GM19023 (cell line): ENCODE measurements at regions not wholly inside any gene's neighbourhood (a gene's known extent, or its start where the extent isn't known, plus 50 kb on each side); places are given as distances from the start of the nearest gene placed in this dataset.
"Not testable (repeated sequence)": the region's sequence is repeated elsewhere in the genome, so short reads cannot be mapped to it uniquely, and the experiment has no call there.

Source experiments
- ATAC-seq: cut with Tn5 transposase; IDR thresholded peaks from one replicate; pipeline ENCODE4 v1.9.1; 2021; ENCODE audit warnings: mild to moderate bottlenecking, moderate library complexity; ENCODE audit not compliant: unreplicated experiment

- ATAC-seq, result not testable (repeated sequence)
Observed at GRCh38 chr18:53821141-53821540, 403.3 kb downstream of the MBD2 start.

- no peak for ATAC-seq
Observed at GRCh38 chr18:53819671-53820070, 404.8 kb downstream of the MBD2 start.

- no peak for ATAC-seq
Observed at GRCh38 chr18:53819174-53819573, 405.3 kb downstream of the MBD2 start.

DNA sequence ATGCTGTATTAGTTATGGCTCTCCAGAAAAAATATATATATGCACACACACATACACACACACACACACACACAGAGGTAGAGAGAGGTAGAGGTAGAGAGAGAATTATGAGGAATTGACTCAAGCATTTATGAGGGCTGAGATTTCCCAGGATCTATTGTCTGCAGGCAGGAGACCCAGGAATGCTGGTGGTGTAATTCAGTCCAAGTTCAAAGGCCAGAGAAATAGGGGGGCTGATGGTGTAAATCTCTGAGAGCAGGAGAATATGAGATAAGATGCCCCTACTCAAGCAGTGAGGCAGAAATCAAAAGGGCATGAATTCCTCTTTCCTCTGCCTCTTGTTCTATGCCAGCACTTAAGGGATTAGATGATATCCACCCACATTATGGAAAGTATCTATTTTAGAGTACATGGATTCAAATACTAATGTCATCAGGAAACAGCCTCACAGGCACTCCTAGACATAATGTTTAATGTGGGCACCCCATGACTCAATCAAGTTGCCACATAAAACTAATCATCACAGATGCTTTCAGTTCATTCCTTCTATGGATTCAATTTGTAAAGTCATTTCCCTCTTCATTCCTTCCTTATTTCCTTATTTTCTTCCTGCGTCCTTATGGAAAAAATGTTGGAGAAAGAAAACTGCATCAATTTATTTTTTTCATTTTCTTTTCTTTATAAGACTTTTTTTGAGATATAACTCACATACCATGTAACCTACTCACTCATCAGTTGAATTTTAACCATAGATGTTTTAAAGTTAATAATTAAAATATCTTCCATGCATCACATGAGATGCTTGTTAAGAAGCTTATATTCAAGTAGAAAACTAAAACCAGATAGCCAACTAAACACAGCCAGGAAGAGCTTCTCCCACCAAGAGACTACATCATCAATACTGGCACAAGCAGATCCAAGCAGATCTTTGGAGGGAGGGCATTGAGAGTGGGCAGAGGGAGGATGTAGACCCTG lies 406.2 kb downstream of the MBD2 start:
- no peak for ATAC-seq

- ATAC-seq, result no peak
Observed at GRCh38 chr18:53800171-53800570, 424.3 kb downstream of the MBD2 start.

DNA sequence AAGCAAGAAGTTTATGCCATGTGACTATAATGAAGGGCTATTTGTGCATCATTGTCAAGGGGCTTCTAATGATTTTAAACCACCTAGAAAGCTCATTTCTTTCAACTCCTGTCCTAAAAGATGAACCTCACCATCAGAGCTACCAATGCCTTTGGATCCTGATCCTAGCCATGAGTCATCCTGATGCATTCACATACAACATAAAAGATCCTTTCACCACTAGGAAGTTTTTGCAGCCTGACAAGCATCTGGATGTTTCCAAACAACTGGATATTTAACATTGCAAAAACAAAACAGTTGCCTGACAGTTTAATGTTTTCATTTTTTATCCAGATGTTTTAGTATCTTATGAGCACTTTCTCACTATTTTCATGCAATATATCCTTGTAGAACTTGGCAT lies 425.3 kb downstream of the MBD2 start:
- no peak for ATAC-seq

- ATAC-seq, result no peak
Observed at GRCh38 chr18:53798516-53798915, 426.0 kb downstream of the MBD2 start.

DNA sequence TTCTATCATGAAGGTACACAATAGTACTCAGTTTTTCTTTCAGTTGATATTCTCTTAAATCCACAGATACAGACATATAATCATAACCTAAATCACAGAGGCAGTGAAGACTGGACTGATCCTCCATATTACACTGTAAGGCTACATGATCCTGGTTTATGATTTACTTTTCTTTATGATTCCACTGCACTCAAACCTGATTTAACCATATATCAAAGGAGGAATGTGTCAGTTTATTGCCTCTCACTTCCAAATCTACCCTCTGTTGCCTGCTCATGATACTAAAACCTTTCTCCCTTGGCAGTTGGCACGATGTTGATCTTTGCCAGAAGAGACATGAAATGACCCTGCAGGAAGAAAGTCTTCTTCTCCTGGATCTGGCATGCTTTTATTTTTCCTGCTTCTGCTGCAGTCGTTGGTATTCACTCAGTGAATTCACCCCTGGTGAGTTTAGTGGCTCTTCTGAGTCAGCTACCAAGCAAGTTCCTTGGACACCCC lies 426.4 kb downstream of the MBD2 start:
- ATAC-seq, result no peak

GRCh38 chr18:53796040-53796729 lies 428.3 kb downstream of the MBD2 start:
- peak; percentile 72 for ATAC-seq

DNA sequence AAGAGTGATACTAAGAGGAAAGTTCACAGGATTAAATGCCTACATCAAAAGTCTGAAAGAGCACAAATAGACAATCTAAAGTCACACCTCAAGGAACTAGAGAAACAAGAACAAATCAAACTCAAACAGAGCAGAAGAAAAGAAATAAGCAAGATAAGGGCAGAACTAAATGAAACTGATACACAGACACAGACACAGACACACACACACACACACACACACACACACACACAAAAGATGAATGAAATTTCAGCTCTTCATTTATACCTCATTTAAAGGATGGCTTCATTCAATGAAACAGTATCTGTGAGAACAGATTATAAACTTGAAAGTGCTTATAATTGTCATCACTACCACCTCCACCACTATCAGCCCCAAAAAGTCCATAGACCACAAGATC lies 428.9 kb downstream of the MBD2 start:
- ATAC-seq, result peak; percentile 17

DNA sequence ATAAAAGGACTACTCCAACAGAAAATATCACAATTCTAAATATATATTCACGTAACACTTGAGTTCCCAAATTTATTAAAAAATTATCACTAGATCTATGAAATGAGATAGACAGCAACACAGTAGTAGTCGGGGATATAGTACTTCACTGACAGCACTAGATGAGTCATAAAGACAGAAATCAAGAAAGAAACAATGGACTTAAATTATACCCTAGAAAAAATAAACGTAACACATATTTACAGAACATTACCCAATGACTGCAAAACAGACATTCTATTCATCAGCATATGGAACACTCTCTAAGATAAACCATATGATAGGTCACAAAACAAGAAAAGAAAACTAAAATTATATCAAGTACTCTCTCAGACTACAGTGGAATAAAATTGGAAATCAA lies 429.4 kb downstream of the MBD2 start:
- no peak for ATAC-seq

- ATAC-seq, result no peak
Observed at GRCh38 chr18:53792762-53793161, 431.7 kb downstream of the MBD2 start.

- ATAC-seq, result no peak
Observed at GRCh38 chr18:53790786-53791185, 433.7 kb downstream of the MBD2 start.

DNA sequence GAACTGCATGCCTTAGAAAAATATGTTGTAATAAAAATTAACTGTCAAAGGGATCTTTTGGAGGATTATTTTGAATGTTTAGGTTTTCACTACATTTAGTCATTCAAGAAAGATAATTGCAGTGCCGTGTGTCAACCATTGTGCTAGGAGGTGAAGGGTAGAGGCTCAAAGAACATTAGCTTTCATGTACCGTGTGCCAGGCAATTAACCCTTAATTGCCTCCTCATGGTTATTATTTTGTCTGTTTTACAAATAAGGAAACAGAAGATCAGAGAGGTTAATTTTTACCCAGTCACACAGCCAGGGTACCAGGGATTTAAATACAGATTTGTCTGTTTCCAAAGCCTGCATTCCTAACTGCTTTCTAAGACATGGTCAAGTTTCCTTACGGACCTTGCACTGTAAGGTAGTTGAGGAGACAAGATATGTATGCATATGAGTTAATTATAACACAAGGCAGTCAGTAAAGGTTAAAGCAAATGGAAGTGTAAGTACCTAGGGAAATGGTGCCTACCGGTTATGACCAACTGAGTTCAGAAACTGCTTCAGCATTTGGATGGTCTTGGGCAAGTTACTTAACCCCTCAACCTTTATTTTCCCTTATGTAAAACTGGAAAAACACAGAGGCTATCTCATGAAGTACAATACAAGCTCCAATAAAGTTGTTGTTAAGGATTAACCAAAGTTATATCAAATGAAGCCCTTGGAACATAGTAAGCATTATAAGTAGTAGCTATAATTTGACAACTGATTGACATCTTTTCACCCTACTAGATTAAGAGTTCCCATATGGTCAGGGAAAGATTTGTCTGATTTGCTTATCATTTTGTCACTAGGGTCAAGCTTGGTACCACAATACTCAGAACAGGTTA lies 434.9 kb downstream of the MBD2 start:
- no peak for ATAC-seq

GRCh38 chr18:53785811-53786210 lies 438.7 kb downstream of the MBD2 start:
- ATAC-seq, result no peak

DNA sequence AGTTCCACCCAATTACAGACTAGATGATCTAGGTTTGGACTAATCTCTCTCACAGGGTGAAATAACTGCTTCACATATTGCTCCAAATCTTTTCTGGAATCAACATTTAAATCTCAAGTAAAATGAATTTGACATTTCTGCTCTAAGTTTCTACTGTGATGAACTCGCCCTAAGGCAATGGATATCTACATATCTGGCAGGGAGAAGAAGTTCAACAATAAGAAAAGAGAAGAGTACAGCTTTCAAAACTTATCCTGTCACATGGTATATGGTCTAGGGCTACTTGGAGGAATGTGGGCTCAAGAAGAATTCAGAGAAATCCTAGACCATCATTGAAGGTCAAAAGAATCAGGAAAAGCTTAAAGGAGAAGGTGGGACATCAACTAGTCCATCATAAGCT lies 440.2 kb downstream of the MBD2 start:
- ATAC-seq, result no peak

DNA sequence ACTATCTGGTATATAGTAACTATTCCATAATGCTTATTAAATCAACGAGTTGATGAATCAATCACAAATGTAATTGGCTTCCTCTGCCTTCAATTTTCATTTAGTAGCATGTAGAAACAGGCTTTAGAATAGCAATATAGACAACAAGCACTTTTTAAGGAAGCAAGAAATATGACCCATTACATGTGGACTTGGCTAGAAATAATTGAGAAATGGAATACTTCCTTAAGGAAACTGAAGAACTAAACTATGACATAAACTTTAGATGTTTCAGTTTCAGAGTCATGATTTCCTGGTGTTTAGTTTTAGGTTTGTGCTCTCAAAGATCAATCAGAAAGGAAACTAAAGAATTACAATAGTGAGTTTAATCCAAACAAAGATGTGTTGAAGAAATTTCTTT lies 443.8 kb downstream of the MBD2 start:
- no peak for ATAC-seq

GRCh38 chr18:53772293-53772692 lies 452.2 kb downstream of the MBD2 start:
- ATAC-seq, result no peak

- ATAC-seq, result no peak
Observed at GRCh38 chr18:53771664-53772063, 452.8 kb downstream of the MBD2 start.

DNA sequence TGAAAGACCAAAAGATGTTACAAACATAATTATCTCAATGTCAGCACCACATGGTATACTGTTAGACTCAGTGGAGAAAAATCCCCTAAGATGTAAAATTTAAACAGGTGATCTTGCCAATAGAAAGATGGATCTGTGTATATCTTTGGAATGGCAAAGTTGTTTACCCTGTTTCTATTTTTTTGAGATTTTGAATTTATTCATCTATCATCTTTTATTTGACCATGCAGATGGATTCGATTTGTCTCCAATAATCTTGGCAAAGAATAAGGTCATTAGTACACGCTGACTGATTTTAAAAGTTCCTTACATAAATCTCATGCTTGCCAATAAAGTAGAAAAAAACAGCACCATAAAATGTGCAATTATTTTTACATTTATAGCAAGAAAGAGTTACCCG lies 459.3 kb downstream of the MBD2 start:
- ATAC-seq, result no peak

DNA sequence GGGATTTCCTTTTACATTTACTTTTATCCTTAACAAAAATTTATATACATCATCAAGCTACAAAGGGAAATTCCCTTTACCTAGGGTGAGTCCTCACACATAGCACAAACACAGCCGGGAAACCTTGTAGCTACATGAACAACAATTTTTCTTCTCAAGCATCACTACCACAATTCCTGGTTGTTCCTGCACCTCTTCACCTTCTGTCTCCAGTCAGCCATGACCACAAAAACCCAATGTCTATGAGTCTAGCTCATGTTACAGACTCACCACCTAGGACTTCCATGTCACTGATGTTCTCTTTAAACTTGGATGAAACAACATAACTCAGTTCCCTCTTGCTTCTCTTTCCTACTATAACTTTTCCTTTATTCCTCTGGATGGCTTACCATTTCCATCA lies 460.4 kb downstream of the MBD2 start:
- no peak for ATAC-seq
